VCaP (cell line): ENCODE measurements at regions not wholly inside any gene's neighbourhood (a gene's known extent, or its start where the extent isn't known, plus 50 kb on each side); places are given as distances from the start of the nearest gene placed in this dataset.

Experiments
- H3K27ac ChIP-seq: fragments of 450-650 bp; 2 replicates; pipeline ENCODE4 v1.5.1; 2017
- CTCF ChIP-seq: fragments of 450-650 bp; conservative IDR thresholded peaks from 2 replicates; pipeline ENCODE4 v1.5.1; 2017; ENCODE audit warnings: mild to moderate bottlenecking, moderate library complexity

- no peak for TF ChIP-seq CTCF
- no peak overlapping the region for H3K27ac ChIP-seq
Measured at GRCh38 chr2:7182525-7182924, 265.3 kb downstream of the RNF144A start.

GRCh38 chr2:7189106-7189505 is 271.9 kb downstream of the RNF144A start:
- H3K27ac ChIP-seq, result no peak overlapping the region
- TF ChIP-seq CTCF, result no peak

- no peak for TF ChIP-seq CTCF
- no peak overlapping the region for H3K27ac ChIP-seq
Measured at GRCh38 chr2:7190587-7191324, 273.5 kb downstream of the RNF144A start.

- TF ChIP-seq CTCF, result no peak
- no peak overlapping the region for H3K27ac ChIP-seq
Measured at GRCh38 chr2:7191932-7192331, 274.7 kb downstream of the RNF144A start.

- TF ChIP-seq CTCF, result no peak
- no peak overlapping the region for H3K27ac ChIP-seq
Measured at GRCh38 chr2:7193457-7193856, 276.2 kb downstream of the RNF144A start.

- no peak overlapping the region for H3K27ac ChIP-seq
- no peak for TF ChIP-seq CTCF
Measured at GRCh38 chr2:7194950-7195349, 277.7 kb downstream of the RNF144A start.

- no peak for TF ChIP-seq CTCF
- H3K27ac ChIP-seq, result no peak overlapping the region
Measured at GRCh38 chr2:7196883-7197282, 279.7 kb downstream of the RNF144A start.
